ENCODE measurements at regions not wholly inside any gene's neighbourhood (a gene's known extent, or its start where the extent isn't known, plus 50 kb on each side); places are given as distances from the start of the nearest gene placed in this dataset.
"Not testable (repeated sequence)": the region's sequence is repeated elsewhere in the genome, so short reads cannot be mapped to it uniquely, and the experiment has no call there.

DNA sequence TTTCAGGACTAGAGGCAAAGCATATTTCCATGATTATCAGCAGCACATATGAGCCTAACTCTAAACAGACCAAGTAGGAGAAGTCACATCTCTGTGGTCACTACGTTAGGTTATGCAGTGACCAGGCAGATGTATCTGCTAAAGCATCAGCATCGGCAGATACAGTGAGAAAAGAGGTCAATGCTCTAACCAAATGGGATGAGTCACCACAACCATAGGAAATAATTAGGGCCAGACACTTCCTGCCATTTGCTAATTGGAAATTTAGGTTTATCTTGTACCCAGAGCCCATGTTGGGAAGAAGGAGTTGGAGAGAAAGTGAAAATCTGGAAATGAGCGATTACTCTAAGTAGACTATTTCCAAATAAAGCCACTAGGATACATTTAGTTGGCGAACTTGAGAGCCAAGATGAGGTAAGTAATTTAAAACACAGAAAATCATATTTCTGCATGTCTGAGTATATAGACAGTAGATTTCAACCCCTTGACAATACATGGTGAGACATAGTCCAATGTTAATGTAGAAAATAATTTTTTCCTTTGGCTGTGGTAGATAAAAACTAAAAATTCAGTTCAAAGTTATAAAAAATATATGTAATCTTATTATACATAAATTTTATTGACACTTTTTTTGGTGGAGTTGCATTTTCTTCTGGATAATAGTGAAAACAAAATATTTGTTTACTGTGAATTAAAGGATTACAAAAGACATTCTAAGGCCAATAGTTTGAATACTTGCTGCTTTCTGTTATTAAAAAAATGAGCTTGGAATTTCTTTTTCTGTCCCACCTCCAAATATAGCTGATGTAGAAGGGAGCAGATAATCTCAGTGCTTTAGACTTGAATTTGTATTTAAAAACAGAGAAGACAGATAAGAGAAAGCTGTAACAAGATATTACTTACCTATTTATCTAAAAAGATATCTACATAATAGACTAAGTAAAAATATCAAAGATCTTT lies 104.4 kb upstream of the CSNK1A1L start:
- DNase-seq: no peak

DNA sequence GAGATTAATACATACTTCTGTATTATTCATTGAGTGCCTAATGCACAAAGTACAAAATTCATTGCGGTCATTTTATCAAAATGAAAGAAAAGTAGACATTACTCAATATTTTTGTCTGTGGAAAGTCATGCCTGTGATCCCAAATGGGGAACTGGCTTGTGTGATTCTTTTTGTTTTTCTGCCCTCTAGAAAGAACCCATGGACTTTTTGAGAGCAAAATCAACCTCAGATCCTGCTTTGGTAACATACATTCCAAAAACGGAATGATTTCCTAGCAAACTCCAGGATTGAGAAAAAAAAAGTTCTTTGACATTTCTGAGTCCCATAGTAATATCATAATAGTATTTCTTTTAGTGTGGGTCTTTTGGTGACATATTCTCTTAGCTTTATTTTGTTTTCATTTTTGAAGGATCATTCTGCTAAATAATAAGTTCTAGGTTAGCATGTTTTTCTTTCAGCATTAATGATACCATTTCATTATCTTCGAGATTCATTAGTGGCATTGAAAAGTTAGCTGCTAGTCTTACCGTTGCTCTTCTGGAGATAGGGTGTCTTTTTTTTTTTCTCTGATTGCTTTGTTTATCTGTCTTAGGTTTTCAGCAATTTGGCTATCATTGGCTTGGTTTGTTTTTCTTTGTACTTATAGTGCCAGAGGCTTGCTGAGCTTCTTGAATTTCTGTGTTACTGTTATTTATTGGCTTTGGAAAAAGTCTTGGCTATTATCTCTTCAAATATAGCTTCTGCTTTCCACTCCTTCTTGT lies 102.4 kb upstream of the CSNK1A1L start:
- no peak for DNase-seq

DNA sequence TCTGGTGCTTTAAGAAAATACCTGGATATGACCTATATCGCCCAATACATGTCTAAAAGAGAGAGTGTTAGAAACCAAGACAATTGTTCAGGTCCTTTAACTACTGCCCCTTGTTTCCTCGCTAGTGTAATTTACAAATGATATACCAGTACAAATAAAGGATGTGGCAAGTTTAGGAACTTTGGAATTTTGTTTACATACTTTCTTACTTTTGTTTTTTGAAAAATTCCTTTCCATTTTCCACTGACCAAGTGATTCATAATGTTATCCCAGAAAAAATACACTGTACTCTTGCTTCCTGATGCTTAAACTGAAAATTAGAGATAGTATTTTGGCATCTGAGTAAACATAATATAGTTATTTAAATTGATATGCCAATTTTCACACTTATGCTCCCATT lies 96.8 kb upstream of the CSNK1A1L start:
- no peak for DNase-seq

DNA sequence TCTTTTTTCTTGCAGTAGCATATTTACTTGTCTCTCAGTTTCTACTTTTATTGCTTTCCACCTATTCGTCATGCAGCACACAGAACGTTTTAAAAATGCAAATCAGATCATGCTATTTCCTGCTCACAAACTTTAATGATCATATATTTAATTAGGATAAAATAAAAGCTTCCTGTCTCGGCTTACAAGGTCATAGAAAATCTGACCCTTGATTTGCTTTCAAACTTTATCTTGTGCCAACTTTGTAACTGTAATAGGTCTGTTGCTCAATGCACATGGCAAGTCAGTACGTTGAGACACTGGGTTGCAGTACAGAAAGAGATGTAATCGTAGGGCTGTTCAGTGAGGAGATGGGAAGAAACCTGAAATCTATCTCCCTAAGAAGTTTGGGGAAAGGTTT lies 95.6 kb upstream of the CSNK1A1L start:
- no peak for DNase-seq

DNA sequence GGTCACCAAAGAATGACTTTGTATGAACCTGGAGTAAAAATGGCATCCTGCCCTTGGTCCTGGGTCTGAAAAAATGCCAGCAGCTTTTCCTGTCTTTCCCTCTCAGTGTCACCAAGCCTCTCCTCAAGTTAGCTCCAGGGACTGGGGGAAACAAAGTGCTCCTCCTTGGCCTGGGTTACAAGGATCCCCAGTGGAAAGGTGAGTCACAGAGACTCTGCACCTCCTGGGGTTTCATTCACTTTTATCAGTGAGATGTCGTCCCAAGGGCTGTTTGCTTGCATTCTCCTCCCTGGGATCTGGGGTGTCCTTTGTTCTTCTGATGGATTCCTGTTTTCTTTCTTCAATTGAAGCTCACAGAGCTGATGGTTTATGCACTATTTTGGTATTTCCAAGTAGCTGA lies 93.2 kb upstream of the CSNK1A1L start:
- no peak for DNase-seq

DNA sequence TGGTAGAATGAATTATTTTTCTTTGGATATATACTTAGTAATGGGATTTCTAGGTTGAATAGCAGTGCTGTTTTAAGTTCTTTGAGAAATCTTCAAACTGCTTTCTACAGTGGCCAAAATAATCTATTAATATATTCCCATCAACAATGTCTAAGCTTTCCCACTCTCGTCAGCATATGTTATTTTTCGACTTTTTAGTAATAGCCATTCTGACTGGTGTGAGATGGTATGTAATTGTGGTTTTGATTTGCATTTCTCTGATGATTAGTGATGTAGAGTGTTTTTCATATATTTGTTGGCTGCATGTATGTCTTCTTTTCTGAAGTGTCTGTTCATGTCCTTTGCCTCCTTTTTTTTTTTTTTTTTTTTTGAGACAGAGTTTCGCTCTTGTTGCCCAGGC lies 90.2 kb upstream of the CSNK1A1L start:
- DNase-seq: no peak

DNA sequence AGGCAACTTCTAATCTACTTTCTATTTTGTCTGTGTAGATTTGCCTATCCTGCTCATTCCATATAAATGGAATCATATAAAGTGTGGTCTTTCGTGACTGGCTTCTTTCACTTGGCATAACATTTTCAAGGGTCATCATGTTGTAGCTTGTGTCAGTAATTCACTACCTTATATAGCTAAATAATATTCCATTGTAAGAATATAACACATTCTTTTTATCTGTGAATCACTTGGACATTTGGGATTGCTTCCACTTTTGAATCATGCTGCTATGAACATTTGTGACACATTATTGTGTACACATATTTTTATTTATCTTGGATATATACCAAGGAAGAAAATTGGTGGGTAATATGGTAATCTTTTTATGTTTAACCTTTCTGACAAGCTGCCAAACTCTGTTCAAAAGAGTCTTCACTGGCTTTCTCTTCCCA lies 89.0 kb upstream of the CSNK1A1L start:
- peak; percentile 19 for DNase-seq

DNA sequence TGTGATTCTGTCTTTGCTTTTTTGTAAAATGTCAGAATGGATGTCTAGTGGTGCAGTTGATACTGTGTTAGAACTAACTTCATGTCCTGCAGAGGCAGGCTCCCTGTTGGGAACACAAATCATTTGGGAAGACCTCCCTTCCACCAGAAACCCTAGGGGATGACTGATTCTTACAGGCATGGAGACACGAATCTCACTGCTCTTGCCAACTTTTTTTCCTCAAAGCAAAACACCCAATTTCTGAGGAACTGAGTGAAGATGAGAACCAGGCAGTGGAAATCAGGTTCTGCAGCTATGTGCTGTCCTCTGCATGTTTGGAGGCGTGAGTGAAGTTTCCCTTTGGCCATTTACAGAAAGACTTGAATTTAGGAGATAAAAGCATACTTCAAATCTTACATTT lies 87.5 kb upstream of the CSNK1A1L start:
- DNase-seq: no peak

DNA sequence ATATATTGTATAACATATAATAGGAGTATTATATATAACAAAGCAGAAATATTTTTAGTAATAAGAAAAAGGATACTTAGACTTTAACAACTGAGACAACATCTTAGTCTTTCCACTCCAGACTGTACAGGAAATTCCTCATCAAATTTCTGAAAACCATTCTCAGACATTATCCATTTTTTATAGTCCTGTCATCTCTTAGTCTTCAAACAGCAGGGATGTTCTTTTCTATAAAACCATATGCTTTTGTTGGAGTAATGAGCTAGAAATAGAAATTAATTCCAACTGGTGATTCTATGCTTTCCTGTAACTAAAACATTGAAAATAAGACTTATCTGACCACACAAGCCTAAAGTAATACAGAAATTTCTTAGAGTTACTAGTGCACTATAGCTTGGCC lies 82.2 kb upstream of the CSNK1A1L start:
- no peak for DNase-seq

DNA sequence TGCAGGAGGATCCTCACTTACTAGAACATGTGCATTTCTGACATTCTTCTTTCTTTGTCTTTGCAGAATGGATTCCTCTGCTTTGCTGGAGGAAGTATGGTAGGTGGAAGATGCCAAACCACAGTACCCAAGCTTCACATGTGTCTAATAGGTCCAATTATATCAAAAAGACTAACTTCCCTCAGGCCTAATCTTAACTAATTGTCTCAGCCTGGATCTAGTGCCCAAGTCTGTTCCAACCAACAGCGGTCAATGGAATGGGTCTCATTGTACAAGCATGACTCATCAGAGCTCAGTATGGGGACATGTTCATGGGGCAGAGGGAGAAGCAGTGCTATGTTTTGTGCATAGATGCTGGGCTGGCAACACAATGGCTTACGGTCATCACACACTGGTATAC lies 81.6 kb upstream of the CSNK1A1L start:
- no peak for DNase-seq

DNA sequence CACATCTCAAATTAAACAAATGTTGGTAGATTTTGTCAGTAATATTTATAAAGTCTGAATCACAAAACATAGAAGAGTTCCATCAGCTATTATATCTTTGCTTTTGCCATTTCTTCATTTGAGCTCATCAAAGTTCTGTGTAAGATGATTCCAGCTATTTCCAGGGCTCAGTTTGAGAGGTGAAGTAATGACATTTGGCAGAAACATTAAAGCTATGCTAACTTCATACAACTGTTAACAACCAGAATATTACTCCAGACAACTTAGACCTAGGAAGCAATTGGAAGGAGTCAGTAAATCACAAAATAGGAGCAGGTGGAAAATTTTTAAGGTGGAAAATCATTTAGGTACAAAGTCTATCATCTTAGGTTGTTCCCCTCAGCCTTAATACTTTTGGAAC lies 76.2 kb upstream of the CSNK1A1L start:
- DNase-seq: no peak

DNA sequence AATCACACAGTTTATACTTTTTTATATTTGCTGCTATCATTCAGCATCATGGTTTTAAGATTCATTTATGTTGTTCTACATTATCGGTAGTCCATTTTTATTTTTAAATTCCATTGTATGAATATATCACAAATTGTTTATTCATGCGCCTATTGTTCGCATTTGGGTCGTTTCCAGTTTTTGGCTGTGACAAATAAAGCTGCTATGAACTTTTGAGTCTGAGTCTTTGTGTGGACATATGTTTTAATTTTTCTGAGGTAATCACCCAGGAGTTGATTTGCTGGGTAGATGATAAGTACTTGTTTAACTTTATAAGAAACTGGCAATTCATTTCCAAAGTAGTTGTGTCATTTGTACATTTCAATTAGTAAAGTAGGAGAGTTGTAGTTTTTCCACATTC lies 74.2 kb upstream of the CSNK1A1L start:
- no peak for DNase-seq

DNA sequence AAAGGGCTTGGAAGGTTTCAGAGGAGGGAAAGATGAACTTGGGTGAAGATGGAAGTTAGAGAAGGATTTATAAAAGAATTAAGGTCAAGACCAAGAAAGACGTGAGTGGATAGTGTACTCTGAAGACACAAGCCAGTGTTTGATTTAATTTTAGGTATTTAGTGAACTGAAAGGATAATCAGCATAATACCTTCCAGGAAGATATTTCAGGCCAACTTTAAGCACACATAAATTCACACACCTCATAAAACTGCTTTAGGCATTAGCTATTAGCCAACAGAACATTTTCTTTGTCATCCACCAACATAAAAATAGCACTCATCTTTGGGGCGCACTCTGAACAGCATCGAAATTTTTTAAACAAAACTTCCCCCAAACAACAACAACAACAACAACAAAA lies 71.7 kb upstream of the CSNK1A1L start:
- DNase-seq: no peak

DNA sequence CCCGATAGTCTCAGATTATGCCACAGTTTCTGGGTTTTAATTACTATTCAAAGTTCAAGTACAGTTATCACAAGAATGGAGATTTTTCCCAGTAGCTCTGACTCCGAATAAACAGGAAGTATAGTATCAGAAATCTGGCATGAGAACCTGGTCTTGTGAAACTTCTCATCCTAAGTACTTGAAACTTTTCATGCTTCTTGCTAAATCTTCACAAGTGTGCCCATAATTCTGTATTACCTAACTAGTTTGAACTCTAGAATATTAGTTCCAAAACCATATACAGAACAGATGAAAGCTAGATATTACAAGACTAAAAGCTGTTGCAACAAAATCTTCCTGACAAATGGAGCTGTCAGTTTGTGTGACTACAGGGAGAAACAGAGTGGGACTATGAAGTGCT lies 70.5 kb upstream of the CSNK1A1L start:
- no peak for DNase-seq

DNA sequence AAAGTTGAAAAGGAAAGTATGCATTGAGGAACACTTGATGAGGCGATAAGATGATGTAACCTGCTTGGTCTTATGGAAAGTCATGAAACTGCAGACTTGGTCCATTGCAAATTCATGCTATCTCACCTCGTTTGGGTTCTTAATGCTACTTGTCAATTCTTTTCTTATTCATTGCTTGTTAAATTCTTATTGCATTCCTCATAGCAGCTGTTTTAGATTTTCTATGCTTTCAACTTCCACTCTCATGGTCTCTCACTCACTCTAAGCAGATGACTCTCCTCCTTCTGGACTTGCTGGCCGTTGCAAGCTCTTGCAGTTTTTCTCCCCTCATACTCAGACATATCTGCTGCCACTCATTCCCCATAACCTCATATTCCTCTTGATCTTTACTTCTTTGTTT lies 67.8 kb upstream of the CSNK1A1L start:
- no peak for DNase-seq

DNA sequence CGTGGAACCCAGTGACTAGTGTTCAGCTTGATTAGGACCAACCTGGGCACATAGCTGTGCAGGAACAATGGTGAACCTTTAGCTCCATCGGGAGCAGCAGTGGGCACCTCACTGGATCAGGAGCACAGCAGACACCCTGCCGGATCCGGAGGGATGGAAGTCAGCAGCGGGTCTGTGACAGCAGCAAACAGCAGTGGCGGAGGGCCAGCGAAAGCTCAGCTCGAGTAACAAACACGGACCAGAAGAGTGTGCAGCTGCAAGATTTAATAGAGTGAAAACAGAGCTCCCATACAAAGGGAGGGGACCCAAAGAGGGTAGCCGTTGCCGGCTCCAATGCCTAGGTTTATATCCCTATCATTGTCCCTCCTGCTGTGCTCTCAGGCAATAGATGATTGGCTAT lies 66.8 kb upstream of the CSNK1A1L start:
- not testable (repeated sequence) for DNase-seq

DNA sequence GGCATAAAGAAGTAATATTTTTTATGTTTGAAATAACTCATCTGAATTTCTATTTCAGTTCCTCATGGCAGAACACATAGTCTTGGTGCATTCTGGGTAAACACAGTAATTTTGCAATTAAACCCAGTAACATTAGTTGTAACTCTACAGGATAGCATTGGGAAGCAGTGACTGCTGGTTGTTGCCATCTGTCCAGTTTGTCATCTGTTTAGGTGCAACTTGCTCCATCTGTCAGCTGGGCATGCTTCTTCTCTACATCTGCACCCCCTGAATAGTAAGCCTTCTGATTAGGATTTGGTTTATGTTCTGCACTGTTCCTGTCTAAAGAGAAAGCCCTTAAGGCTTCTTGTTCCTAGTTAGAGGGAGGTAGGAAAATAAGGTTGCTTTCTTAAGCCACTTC lies 63.5 kb upstream of the CSNK1A1L start:
- DNase-seq: no peak

DNA sequence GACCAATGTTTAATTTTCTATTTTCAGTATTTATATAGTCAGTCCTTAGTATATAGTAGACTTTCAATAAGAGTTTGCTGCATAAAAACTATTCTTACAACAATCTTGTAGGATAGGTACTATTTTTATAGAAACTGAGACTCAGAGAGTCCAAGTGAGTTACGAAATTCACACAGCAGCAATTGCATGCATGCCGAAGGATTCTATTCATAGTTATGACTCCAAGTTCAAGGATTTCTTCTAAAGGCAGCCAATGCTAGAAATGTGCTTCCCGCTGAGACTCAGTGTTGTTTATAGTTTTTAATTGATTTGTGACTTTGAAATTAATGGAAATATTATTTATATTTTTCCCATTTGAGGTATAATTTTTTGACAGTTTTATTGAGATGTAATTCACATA lies 62.7 kb upstream of the CSNK1A1L start:
- no peak for DNase-seq

DNA sequence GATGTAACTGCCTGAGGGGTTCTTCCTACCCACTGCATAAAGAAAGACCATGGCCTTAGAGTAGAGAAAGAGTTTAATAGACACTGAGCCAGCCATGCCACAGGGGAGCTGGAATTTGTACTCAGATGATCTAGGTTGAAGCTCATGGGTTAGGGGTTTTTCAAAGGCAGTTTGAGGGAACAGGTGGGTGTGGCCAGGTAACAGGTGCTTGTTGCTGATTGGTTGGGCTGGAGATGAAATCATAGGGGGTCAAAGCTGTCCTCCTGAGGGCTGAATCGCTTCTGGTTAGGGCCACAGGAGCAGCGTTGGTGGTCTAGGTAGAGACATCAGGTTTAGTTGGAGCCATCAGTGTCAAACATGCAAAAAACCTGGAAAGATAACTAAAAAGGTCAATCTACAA lies 59.2 kb upstream of the CSNK1A1L start:
- DNase-seq: no peak

DNA sequence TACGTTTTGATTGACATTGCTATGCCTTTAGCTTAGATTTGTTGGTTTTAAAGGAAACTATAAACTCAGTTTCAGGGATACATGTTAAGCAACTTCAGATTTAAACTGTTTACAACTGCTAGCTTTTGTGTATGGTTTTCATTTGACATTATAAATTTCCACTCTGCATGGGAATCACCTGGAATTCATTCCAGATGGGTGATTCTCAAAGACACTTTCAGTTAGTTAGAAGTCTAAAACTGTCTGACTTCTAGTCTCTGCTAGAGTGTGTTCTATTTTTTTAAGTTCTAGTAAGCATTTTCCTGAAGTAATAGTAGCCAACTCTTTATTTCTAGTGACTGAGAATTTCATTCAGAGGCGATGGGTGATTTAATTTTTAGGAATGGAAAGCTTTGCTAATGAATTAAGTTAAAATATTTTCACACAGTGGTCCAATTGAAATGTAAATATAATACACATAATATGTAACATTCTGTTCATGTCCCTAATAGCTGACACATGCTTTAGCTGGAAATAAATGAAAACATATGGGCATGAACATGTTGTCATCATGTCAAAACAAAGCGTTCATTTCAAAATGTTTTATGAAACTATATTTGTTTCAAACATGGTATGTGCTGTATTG lies 58.3 kb upstream of the CSNK1A1L start:
- no peak for DNase-seq

DNA sequence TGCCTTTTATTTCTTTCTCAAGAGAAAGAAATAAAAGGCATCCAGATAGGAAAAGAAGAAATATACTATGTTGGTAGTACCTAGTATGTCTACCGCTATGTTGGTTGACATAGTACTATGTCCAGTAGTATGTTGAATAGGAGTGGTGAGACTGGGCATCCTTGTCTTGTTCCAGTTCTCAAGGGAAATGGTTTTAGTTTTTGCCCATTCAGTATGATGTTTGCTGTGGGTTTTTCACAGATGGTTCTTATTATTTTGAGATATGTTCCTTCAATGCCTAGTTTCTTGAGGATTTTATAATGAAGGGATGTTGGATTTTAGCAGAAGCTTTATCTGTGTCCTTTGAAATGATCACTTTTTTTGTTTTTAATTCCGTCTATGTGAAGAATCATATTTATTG lies 53.0 kb upstream of the CSNK1A1L start:
- DNase-seq: no peak

DNA sequence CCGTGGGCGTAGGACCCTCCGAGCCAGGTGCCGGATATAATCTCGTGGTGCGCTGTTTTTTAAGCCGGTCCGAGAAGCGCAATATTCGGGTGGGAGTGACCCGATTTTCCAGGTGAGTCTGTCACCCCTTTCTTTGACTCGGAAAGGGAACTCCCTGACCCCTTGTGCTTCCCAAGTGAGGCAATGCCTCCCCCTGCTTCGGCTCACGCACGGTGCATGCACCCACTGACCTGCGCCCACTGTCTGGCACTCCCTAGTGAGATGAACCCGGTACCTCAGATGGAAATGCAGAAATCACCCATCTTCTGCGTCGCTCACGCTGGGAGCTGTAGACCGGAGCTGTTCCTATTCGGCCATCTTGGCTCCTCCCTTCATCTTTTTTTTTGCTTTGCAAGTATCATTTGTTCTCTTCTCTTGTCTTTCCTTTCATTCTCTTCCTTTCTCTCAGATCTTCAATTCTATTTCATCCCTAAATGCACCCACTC lies 50.2 kb upstream of the CSNK1A1L start:
- DNase-seq: not testable (repeated sequence)

All from NCI-H2029 (cell line).